ENCODE measurements at regions not wholly inside any gene's neighbourhood (a gene's known extent, or its start where the extent isn't known, plus 50 kb on each side); places are given as distances from the start of the nearest gene placed in this dataset.
"Not testable (repeated sequence)": the region's sequence is repeated elsewhere in the genome, so short reads cannot be mapped to it uniquely, and the experiment has no call there.

DNA sequence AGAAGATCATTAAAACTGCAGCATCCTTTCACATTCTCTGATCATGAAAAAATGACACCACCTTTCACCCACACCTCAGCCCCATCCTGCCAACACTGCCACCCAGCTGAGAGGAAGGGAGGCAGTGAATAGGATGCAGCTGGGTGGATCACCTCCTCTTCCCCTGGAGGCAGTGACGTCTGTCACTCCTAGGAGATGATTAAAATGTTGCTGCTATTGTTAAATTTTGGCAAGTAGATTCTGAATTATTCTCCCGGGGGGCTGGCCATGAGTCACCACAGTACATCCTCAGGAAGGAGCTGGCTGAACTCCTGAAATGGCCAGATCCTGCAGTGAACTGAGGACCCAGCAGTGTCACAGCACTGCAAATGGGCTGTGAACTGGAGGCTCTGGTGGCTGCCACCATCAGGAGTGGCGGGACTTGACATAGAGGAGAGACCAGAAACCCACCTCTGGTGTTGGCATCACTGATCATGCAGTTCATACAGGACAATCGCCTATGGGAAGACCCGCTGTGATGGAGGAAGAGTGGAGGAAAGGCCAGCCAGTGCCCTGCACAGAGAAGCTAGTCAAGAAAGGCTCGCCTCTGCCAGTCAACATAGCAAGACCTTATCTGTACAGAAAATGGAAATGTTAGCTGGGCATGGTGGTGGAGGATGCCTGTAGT is 199.1 kb downstream of the FAM43A start:
- POLR2A ChIA-PET: no interaction called here
- Histone ChIP-seq H3K27ac (ENCODE audit: low read depth, low read length) (no peak overlapping the region), H3K9me3 (ENCODE audit: control insufficient read depth, insufficient read depth, low read length) (peaks cover 15% of the 10 kb centered on the region), H3K27me3 (ENCODE audit: control insufficient read depth, insufficient read depth, low read length) (peaks cover 15% of the 10 kb centered on the region), H3K4me3 (ENCODE audit: low read depth, low read length) (no peak overlapping the region)
- TF ChIP-seq, protein P1, sequence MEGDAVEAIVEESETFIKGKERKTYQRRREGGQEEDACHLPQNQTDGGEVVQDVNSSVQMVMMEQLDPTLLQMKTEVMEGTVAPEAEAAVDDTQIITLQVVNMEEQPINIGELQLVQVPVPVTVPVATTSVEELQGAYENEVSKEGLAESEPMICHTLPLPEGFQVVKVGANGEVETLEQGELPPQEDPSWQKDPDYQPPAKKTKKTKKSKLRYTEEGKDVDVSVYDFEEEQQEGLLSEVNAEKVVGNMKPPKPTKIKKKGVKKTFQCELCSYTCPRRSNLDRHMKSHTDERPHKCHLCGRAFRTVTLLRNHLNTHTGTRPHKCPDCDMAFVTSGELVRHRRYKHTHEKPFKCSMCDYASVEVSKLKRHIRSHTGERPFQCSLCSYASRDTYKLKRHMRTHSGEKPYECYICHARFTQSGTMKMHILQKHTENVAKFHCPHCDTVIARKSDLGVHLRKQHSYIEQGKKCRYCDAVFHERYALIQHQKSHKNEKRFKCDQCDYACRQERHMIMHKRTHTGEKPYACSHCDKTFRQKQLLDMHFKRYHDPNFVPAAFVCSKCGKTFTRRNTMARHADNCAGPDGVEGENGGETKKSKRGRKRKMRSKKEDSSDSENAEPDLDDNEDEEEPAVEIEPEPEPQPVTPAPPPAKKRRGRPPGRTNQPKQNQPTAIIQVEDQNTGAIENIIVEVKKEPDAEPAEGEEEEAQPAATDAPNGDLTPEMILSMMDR (IDR thresholded peaks at IDR 0.05; ENCODE audit: low read depth, low read length): no peak
- CTCF ChIA-PET: no interaction called here
- no peak for DNase-seq (ENCODE audit: low read depth, low spot score)

DNA sequence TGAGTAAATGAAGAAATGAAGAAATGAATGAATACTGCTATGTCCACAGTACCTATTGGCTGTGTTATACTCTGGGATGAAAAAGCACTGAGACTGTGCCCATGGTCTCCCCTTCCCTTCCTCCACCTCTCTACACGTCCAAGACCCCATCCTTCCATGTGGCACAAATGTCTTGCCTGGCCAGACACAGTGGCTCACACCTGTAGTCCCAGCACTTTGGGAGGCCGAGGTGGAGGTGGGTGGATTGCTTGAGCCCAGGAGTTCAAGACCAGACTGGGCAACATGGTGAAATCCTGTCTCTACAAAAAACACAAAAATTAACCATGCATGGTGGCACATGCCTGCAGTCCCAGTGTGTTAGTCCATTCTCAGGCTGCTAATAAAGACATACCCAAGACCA is 200.1 kb downstream of the FAM43A start:
- TF ChIP-seq, protein P1 (IDR thresholded peaks at IDR 0.05; ENCODE audit: low read depth, low read length): no peak
- POLR2A ChIA-PET: no interaction called here
- Histone ChIP-seq H3K4me3 (ENCODE audit: low read depth, low read length) (no peak overlapping the region), H3K27me3 (ENCODE audit: control insufficient read depth, insufficient read depth, low read length) (peaks cover 19% of the 10 kb centered on the region), H3K27ac (ENCODE audit: low read depth, low read length) (no peak overlapping the region), H3K9me3 (ENCODE audit: control insufficient read depth, insufficient read depth, low read length) (peaks cover 15% of the 10 kb centered on the region)
- CTCF ChIA-PET: no interaction called here
- DNase-seq (ENCODE audit: low read depth, low spot score): no peak

DNA sequence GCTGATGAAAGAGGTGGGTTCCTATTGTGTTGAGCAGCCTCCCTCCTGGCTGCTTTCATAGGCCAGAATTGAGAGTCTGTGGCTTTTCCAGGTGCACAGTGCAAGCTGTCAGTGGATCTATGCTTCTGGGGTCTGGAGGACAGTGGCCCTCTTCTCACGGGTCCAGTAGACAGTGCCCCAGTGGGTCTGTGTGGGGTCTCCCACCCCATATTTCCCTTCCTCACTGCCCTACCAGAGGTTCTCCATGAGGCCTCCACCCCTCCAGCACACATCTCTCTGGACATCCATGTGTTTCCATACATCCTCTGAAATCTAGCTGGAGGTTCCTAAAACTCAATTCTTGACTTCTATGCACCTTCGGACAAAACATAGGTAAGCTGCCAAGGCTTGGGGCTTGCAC is 201.2 kb downstream of the FAM43A start:
- CTCF ChIA-PET: no interaction called here
- TF ChIP-seq, protein P1 (IDR thresholded peaks at IDR 0.05; ENCODE audit: low read depth, low read length): no peak
- H3K9me3 ChIP-seq (ENCODE audit: control insufficient read depth, insufficient read depth, low read length): peaks cover 15% of the 10 kb centered on the region
- POLR2A ChIA-PET: no interaction called here
- H3K4me3 ChIP-seq (ENCODE audit: low read depth, low read length): no peak overlapping the region
- no peak overlapping the region for H3K27ac ChIP-seq (ENCODE audit: low read depth, low read length)
- no peak for DNase-seq (ENCODE audit: low read depth, low spot score)
- peaks cover 19% of the 10 kb centered on the region for H3K27me3 ChIP-seq (ENCODE audit: control insufficient read depth, insufficient read depth, low read length)

DNA sequence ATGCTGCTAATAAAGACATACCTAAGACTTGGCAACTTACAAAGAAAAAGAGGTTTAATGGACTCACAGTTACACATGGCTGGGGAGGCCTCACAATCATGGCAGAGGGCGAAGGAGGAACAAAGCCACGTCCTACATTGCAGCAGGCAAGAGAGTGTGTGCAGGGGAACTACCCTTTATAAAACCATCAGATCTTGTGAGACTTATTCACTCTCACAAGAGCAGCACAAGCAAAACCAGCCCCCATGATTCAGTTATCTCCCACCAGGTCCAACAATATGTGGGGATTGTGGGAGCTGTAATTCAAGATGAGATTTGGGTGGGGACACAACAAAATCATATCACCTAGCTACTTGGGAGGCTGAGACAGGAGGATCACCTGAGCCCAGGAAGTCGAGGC is 202.4 kb downstream of the FAM43A start:
- DNase-seq (ENCODE audit: low read depth, low spot score); POLR2A ChIA-PET; H3K27ac ChIP-seq (ENCODE audit: low read depth, low read length); CTCF ChIA-PET; H3K4me3 ChIP-seq (ENCODE audit: low read depth, low read length): not testable (repeated sequence)
- Histone ChIP-seq H3K9me3 (ENCODE audit: control insufficient read depth, insufficient read depth, low read length) (peaks cover 15% of the 10 kb centered on the region), H3K27me3 (ENCODE audit: control insufficient read depth, insufficient read depth, low read length) (peaks cover 16% of the 10 kb centered on the region)

DNA sequence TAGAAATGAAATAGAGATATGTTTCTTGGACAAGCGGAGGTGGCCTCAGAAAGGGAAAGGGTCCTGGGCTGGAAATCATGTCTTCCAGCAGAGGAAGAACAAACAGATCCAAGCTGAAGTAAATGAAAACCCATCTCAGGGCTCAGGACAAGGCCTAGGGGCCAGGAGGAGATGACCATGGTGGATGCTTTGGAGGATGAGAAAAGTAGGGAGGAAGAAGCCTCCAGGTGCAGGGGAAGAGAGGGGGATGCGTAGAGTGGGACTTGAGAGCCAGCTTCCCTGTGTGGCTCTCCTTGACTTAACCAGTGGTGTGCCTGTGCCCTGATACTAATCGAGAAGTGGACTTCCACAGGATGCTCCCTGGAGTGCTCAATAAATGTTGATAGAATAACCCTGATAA is 203.2 kb downstream of the FAM43A start:
- CTCF ChIA-PET: no interaction called here
- Histone ChIP-seq H3K4me3 (ENCODE audit: low read depth, low read length) (no peak overlapping the region), H3K9me3 (ENCODE audit: control insufficient read depth, insufficient read depth, low read length) (peaks cover 9% of the 10 kb centered on the region), H3K27me3 (ENCODE audit: control insufficient read depth, insufficient read depth, low read length) (peaks cover 14% of the 10 kb centered on the region), H3K27ac (ENCODE audit: low read depth, low read length) (no peak overlapping the region)
- POLR2A ChIA-PET: no interaction called here
- TF ChIP-seq, protein P1 (IDR thresholded peaks at IDR 0.05; ENCODE audit: low read depth, low read length): no peak
- no peak for DNase-seq (ENCODE audit: low read depth, low spot score)

Data from AG04450 (cell line).